ENCODE measurements at regions not wholly inside any gene's neighbourhood (a gene's known extent, or its start where the extent isn't known, plus 50 kb on each side); places are given as distances from the start of the nearest gene placed in this dataset.
"Not testable (repeated sequence)": the region's sequence is repeated elsewhere in the genome, so short reads cannot be mapped to it uniquely, and the experiment has no call there.

GRCh38 chr5:93682471-93683404 is 58.7 kb downstream of the POU5F2 start:
- not testable (repeated sequence) for FAIRE-seq; H3K36me3 ChIP-seq (ENCODE audit: control insufficient read depth in 3 of 3, insufficient read depth in 2 of 3, low read depth in 1 of 3, low read length in 3 of 3); H3K4me3 ChIP-seq (ENCODE audit: low read depth in 1 of 3, low read length in 3 of 3); H3K4me1 ChIP-seq (ENCODE audit: control insufficient read depth in 3 of 3, insufficient read depth in 2 of 3, low read depth in 1 of 3, low read length in 2 of 3); H3K9me3 ChIP-seq (ENCODE audit: control insufficient read depth in 2 of 2, insufficient read depth in 1 of 2, low read depth in 1 of 2, low read length in 1 of 2); H3K27ac ChIP-seq (ENCODE audit: low read depth in 1 of 3, low read length in 2 of 3); DNase-seq; H3K27me3 ChIP-seq (ENCODE audit: control insufficient read depth in 3 of 3, insufficient read depth in 3 of 3, low read length in 3 of 3)
- 84 to 94% (median 91%) methylated on average over 8 of the region's 8 CpGs for WGBS, 3 donors

GRCh38 chr5:93681432-93681831 is 60.0 kb downstream of the POU5F2 start:
- no peak for FAIRE-seq
- no peak overlapping the region for H3K27ac ChIP-seq (ENCODE audit: low read depth in 1 of 3, low read length in 2 of 3)
- 87 to 97% (median 95%) methylated on average over 3 of the region's 3 CpGs for WGBS, 3 donors

GRCh38 chr5:93677359-93677891 is 64.0 kb downstream of the POU5F2 start:
- Histone ChIP-seq H3K27me3 (ENCODE audit: control insufficient read depth in 3 of 3, insufficient read depth in 3 of 3, low read length in 3 of 3) (no peaks in the 10 kb centered on the region), H3K36me3 (ENCODE audit: control insufficient read depth in 3 of 3, insufficient read depth in 2 of 3, low read depth in 1 of 3, low read length in 3 of 3) (no peaks in the 10 kb centered on the region), H3K27ac (ENCODE audit: low read depth in 1 of 3, low read length in 2 of 3) (no peak overlapping the region), H3K4me1 (ENCODE audit: control insufficient read depth in 3 of 3, insufficient read depth in 2 of 3, low read depth in 1 of 3, low read length in 2 of 3) (peaks cover 0 to 7% (median 2%) of the 10 kb centered on the region in 3 donors), H3K9me3 (ENCODE audit: control insufficient read depth in 2 of 2, insufficient read depth in 1 of 2, low read depth in 1 of 2, low read length in 1 of 2) (no peaks in the 10 kb centered on the region), H3K4me3 (ENCODE audit: low read depth in 1 of 3, low read length in 3 of 3) (no peak overlapping the region)
- 61 to 89% (median 85%) methylated on average over 7 of the region's 7 CpGs for WGBS, 3 donors
- FAIRE-seq: no peak
- DNase-seq: no peak

More at GRCh38 chr5:93681432-93681831, 60.0 kb downstream of the POU5F2 start:
- H3K27me3 ChIP-seq (ENCODE audit: control insufficient read depth in 3 of 3, insufficient read depth in 3 of 3, low read length in 3 of 3): no peaks in the 10 kb centered on the region
- H3K36me3 ChIP-seq (ENCODE audit: control insufficient read depth in 3 of 3, insufficient read depth in 2 of 3, low read depth in 1 of 3, low read length in 3 of 3): no peaks in the 10 kb centered on the region
- no peak overlapping the region for H3K4me3 ChIP-seq (ENCODE audit: low read depth in 1 of 3, low read length in 3 of 3)
- no peak for DNase-seq
- no peaks in the 10 kb centered on the region for H3K9me3 ChIP-seq (ENCODE audit: control insufficient read depth in 2 of 2, insufficient read depth in 1 of 2, low read depth in 1 of 2, low read length in 1 of 2)
- H3K4me1 ChIP-seq (ENCODE audit: control insufficient read depth in 3 of 3, insufficient read depth in 2 of 3, low read depth in 1 of 3, low read length in 2 of 3): no peaks in the 10 kb centered on the region

- no peaks in the 10 kb centered on the region for H3K9me3 ChIP-seq (ENCODE audit: control insufficient read depth in 2 of 2, insufficient read depth in 1 of 2, low read depth in 1 of 2, low read length in 1 of 2)
- WGBS, 3 donors: 78 to 92% (median 88%) methylated on average over 5 of the region's 5 CpGs
- H3K27ac ChIP-seq (ENCODE audit: low read depth in 1 of 3, low read length in 2 of 3): no peak overlapping the region
- DNase-seq (no peak), FAIRE-seq (no peak)
- H3K4me3 ChIP-seq (ENCODE audit: low read depth in 1 of 3, low read length in 3 of 3): no peak overlapping the region
- H3K36me3 ChIP-seq (ENCODE audit: control insufficient read depth in 3 of 3, insufficient read depth in 2 of 3, low read depth in 1 of 3, low read length in 3 of 3): no peaks in the 10 kb centered on the region
- H3K4me1 ChIP-seq (ENCODE audit: control insufficient read depth in 3 of 3, insufficient read depth in 2 of 3, low read depth in 1 of 3, low read length in 2 of 3): peaks cover 0 to 7% (median 2%) of the 10 kb centered on the region in 3 donors
- no peaks in the 10 kb centered on the region for H3K27me3 ChIP-seq (ENCODE audit: control insufficient read depth in 3 of 3, insufficient read depth in 3 of 3, low read length in 3 of 3)
Measured at GRCh38 chr5:93676704-93677103, 64.7 kb downstream of the POU5F2 start.

GRCh38 chr5:93675460-93676450 is 65.6 kb downstream of the POU5F2 start:
- Histone ChIP-seq H3K36me3 (ENCODE audit: control insufficient read depth in 3 of 3, insufficient read depth in 2 of 3, low read depth in 1 of 3, low read length in 3 of 3) (no peaks in the 10 kb centered on the region), H3K27ac (ENCODE audit: low read depth in 1 of 3, low read length in 2 of 3) (no peak overlapping the region), H3K4me3 (ENCODE audit: low read depth in 1 of 3, low read length in 3 of 3) (no peak overlapping the region), H3K4me1 (ENCODE audit: control insufficient read depth in 3 of 3, insufficient read depth in 2 of 3, low read depth in 1 of 3, low read length in 2 of 3) (peaks cover 0 to 7% (median 2%) of the 10 kb centered on the region in 3 donors), H3K27me3 (ENCODE audit: control insufficient read depth in 3 of 3, insufficient read depth in 3 of 3, low read length in 3 of 3) (no peaks in the 10 kb centered on the region), H3K9me3 (ENCODE audit: control insufficient read depth in 2 of 2, insufficient read depth in 1 of 2, low read depth in 1 of 2, low read length in 1 of 2) (no peaks in the 10 kb centered on the region)
- DNase-seq (no peak), FAIRE-seq (no peak)
- WGBS, 3 donors: 14 to 60% (median 29%) methylated on average over 1 of the region's 1 CpG

GRCh38 chr5:93674866-93675459 is 66.4 kb downstream of the POU5F2 start:
- Histone ChIP-seq H3K9me3 (ENCODE audit: control insufficient read depth in 2 of 2, insufficient read depth in 1 of 2, low read depth in 1 of 2, low read length in 1 of 2) (no peaks in the 10 kb centered on the region), H3K27me3 (ENCODE audit: control insufficient read depth in 3 of 3, insufficient read depth in 3 of 3, low read length in 3 of 3) (no peaks in the 10 kb centered on the region), H3K4me1 (ENCODE audit: control insufficient read depth in 3 of 3, insufficient read depth in 2 of 3, low read depth in 1 of 3, low read length in 2 of 3) (peaks cover 0 to 7% (median 2%) of the 10 kb centered on the region in 3 donors), H3K4me3 (ENCODE audit: low read depth in 1 of 3, low read length in 3 of 3) (no peak overlapping the region), H3K36me3 (ENCODE audit: control insufficient read depth in 3 of 3, insufficient read depth in 2 of 3, low read depth in 1 of 3, low read length in 3 of 3) (no peaks in the 10 kb centered on the region), H3K27ac (ENCODE audit: low read depth in 1 of 3, low read length in 2 of 3) (no peak overlapping the region)
- FAIRE-seq: peak; percentile 19
- 36 to 74% (median 41%) methylated on average over 1 of the region's 1 CpG for WGBS, 3 donors
- no peak for DNase-seq

GRCh38 chr5:93674138-93674537 is 67.3 kb downstream of the POU5F2 start:
- no peaks in the 10 kb centered on the region for H3K27me3 ChIP-seq (ENCODE audit: control insufficient read depth in 3 of 3, insufficient read depth in 3 of 3, low read length in 3 of 3)
- H3K4me3 ChIP-seq (ENCODE audit: low read depth in 1 of 3, low read length in 3 of 3): no peak overlapping the region
- WGBS, 3 donors: 77 to 82% (median 80%) methylated on average over 5 of the region's 5 CpGs
- no peaks in the 10 kb centered on the region for H3K36me3 ChIP-seq (ENCODE audit: control insufficient read depth in 3 of 3, insufficient read depth in 2 of 3, low read depth in 1 of 3, low read length in 3 of 3)
- DNase-seq (no peak), FAIRE-seq (no peak)
- H3K4me1 ChIP-seq (ENCODE audit: control insufficient read depth in 3 of 3, insufficient read depth in 2 of 3, low read depth in 1 of 3, low read length in 2 of 3): peaks cover 0 to 7% (median 2%) of the 10 kb centered on the region in 3 donors
- H3K27ac ChIP-seq (ENCODE audit: low read depth in 1 of 3, low read length in 2 of 3): no peak overlapping the region
- no peaks in the 10 kb centered on the region for H3K9me3 ChIP-seq (ENCODE audit: control insufficient read depth in 2 of 2, insufficient read depth in 1 of 2, low read depth in 1 of 2, low read length in 1 of 2)
